ENCODE measurements at regions not wholly inside any gene's neighbourhood (a gene's known extent, or its start where the extent isn't known, plus 50 kb on each side); places are given as distances from the start of the nearest gene placed in this dataset.

GRCh38 chr7:69122953-69123352, 475.3 kb upstream of the AUTS2 start (continued):
- TF ChIP-seq SRF (IDR thresholded peaks at IDR 0.05; ENCODE audit: low read depth, low read length): no peak
- no peak for TF ChIP-seq SP4 (IDR thresholded peaks at IDR 0.05; ENCODE audit: low read length)
- TF ChIP-seq TBP (IDR thresholded peaks at IDR 0.05; ENCODE audit: low read depth, low read length): no peak
- TF ChIP-seq KDM1A (IDR thresholded peaks at IDR 0.05; ENCODE audit: borderline replicate concordance, low read length): no peak

Measured in H1 (cell line).